WTC11 (cell line): ENCODE measurements at regions not wholly inside any gene's neighbourhood (a gene's known extent, or its start where the extent isn't known, plus 50 kb on each side); places are given as distances from the start of the nearest gene placed in this dataset.

Source experiments
- ATAC-seq: fragments of 200-7000 bp; cut with Tn5 transposase; 2 replicates; pipeline ENCODE4 v1.10.0; 2021; ENCODE audit warnings: mild to moderate bottlenecking, moderate library complexity
- CTCF ChIA-PET: fragments of 300-600 bp; sonication (Branson Sonifier 250); formaldehyde crosslinking; loops from one replicate; lab custom pipeline; 2021; ENCODE audit warnings: antibody characterized with exemption; lab: Charles Lee
- POLR2A ChIA-PET: fragments of 350-600 bp; sonication (Branson Sonifier 250); formaldehyde crosslinking; loops from one replicate; lab custom pipeline; 2021; ENCODE audit warnings: antibody characterized with exemption; lab: Charles Lee
- DNase-seq: peaks from one replicate; pipeline ENCODE4 v3.0.0; 2021; ENCODE audit warnings: low spot score
- H3K27ac Mint-ChIP-seq: 2 replicates; pipeline ENCODE4 v1.8.0; 2021; ENCODE audit warnings: mixed read lengths
- H3K27me3 Mint-ChIP-seq: 2 replicates; pipeline ENCODE4 v1.8.0; 2021; ENCODE audit warnings: low read depth, mild to moderate bottlenecking, moderate library complexity, mixed read lengths
- H3K36me3 Mint-ChIP-seq: 2 replicates; pipeline ENCODE4 v1.8.0; 2021; ENCODE audit warnings: mixed read lengths
- H3K4me1 Mint-ChIP-seq: 2 replicates; pipeline ENCODE4 v1.8.0; 2022; ENCODE audit warnings: mixed read lengths
- H3K4me3 Mint-ChIP-seq: 2 replicates; pipeline ENCODE4 v1.8.0; 2021; ENCODE audit warnings: mild to moderate bottlenecking, moderate library complexity, mixed read lengths
- H3K9me3 Mint-ChIP-seq: 2 replicates; pipeline ENCODE4 v1.8.0; 2021; ENCODE audit warnings: mixed read lengths
- CBFB ChIP-seq: sonication (generic); formaldehyde crosslinking; IDR thresholded peaks from 2 replicates; pipeline ENCODE4 v1.8.1; 2022; ENCODE audit warnings: mild to moderate bottlenecking, low read depth, missing genetic modification reagents
- CDX4 ChIP-seq: fragments of 250-450 bp; sonication (Bioruptor Pico); IDR thresholded peaks from 2 replicates; pipeline ENCODE4 v1.9.0; 2021; ENCODE audit warnings: moderate library complexity, mild to moderate bottlenecking, inconsistent platforms, borderline replicate concordance
- CREB1 ChIP-seq: sonication (generic); formaldehyde crosslinking; IDR thresholded peaks from 2 replicates; pipeline ENCODE4 v1.8.0; 2023; ENCODE audit warnings: mild to moderate bottlenecking, missing genetic modification reagents
- CTCF ChIP-seq: fragments of 200-600 bp; IDR thresholded peaks from 2 replicates; pipeline ENCODE4 v1.8.0; 2022; ENCODE audit warnings: antibody characterized with exemption
- E2F1 ChIP-seq: sonication (generic); formaldehyde crosslinking; IDR thresholded peaks from 2 replicates; pipeline ENCODE4 v1.8.0; 2022; ENCODE audit warnings: mild to moderate bottlenecking, missing genetic modification reagents
- E2F5 ChIP-seq: sonication (generic); formaldehyde crosslinking; IDR thresholded peaks from 2 replicates; pipeline ENCODE4 v1.8.1; 2022; ENCODE audit warnings: mild to moderate bottlenecking, moderate library complexity, missing genetic modification reagents
- FOXP1 ChIP-seq: sonication (generic); formaldehyde crosslinking; IDR thresholded peaks from 2 replicates; pipeline ENCODE4 v1.8.0; 2022; ENCODE audit warnings: missing genetic modification reagents, mild to moderate bottlenecking, moderate library complexity, borderline replicate concordance
- GABPB1 ChIP-seq: sonication (generic); formaldehyde crosslinking; IDR thresholded peaks from 2 replicates; pipeline ENCODE4 v1.8.1; 2023; ENCODE audit warnings: mild to moderate bottlenecking, missing genetic modification reagents
- GRHL2 ChIP-seq: fragments of 250-450 bp; sonication (Bioruptor Pico); IDR thresholded peaks from 2 replicates; pipeline ENCODE4 v1.8.0; 2022; ENCODE audit warnings: mild to moderate bottlenecking, moderate library complexity; ENCODE audit not compliant: insufficient replicate concordance, severe bottlenecking
- IRF1 ChIP-seq: sonication (generic); formaldehyde crosslinking; IDR thresholded peaks from 2 replicates; pipeline ENCODE4 v1.8.0; 2023; ENCODE audit warnings: missing genetic modification reagents
- JAZF1 ChIP-seq: fragments of 250-450 bp; sonication (Bioruptor Pico); IDR thresholded peaks from 2 replicates; pipeline ENCODE4 v1.9.0; 2021; ENCODE audit warnings: moderate library complexity, mild to moderate bottlenecking, inconsistent platforms
- NFATC4 ChIP-seq: fragments of 250-450 bp; sonication (Bioruptor Pico); IDR thresholded peaks from 2 replicates; pipeline ENCODE4 v1.9.0; 2021; ENCODE audit warnings: mild to moderate bottlenecking
- NFYB ChIP-seq: sonication (generic); formaldehyde crosslinking; conservative IDR thresholded peaks from 2 replicates; pipeline ENCODE4 v1.8.0; 2022; ENCODE audit warnings: low read depth, missing genetic modification reagents
- OVOL2 ChIP-seq: fragments of 250-450 bp; sonication (Bioruptor Pico); IDR thresholded peaks from 2 replicates; pipeline ENCODE4 v1.9.0; 2021; ENCODE audit warnings: mild to moderate bottlenecking, borderline replicate concordance
- RORB ChIP-seq: fragments of 250-450 bp; sonication (Bioruptor Pico); IDR thresholded peaks from 2 replicates; pipeline ENCODE4 v1.9.0; 2021; ENCODE audit warnings: mild to moderate bottlenecking
- SMAD4 ChIP-seq: sonication (generic); formaldehyde crosslinking; IDR thresholded peaks from 2 replicates; pipeline ENCODE4 v1.8.0; 2022; ENCODE audit warnings: mild to moderate bottlenecking, missing genetic modification reagents
- TEAD1 ChIP-seq: sonication (generic); formaldehyde crosslinking; IDR thresholded peaks from 2 replicates; pipeline ENCODE4 v1.8.0; 2022; ENCODE audit warnings: mild to moderate bottlenecking, missing genetic modification reagents
- USF2 ChIP-seq: sonication (generic); formaldehyde crosslinking; IDR thresholded peaks from 2 replicates; pipeline ENCODE4 v1.8.1; 2023; ENCODE audit warnings: mild to moderate bottlenecking, missing genetic modification reagents, moderate library complexity
- ZNF281 ChIP-seq: sonication (generic); formaldehyde crosslinking; IDR thresholded peaks from 2 replicates; pipeline ENCODE4 v1.8.0; 2023; ENCODE audit warnings: mild to moderate bottlenecking, missing genetic modification reagents
- ZNF396 ChIP-seq: fragments of 250-450 bp; sonication (Bioruptor Pico); IDR thresholded peaks from 2 replicates; pipeline ENCODE4 v1.8.0; 2021; ENCODE audit warnings: mild to moderate bottlenecking, moderate library complexity, borderline replicate concordance
- ZNF512 ChIP-seq: sonication (generic); formaldehyde crosslinking; IDR thresholded peaks from 2 replicates; pipeline ENCODE4 v1.8.1; 2022; ENCODE audit warnings: missing genetic modification reagents, borderline replicate concordance

GRCh38 chr7:52911795-52912194 lies 123.6 kb upstream of the POM121L12 start:
- Mint-ChIP-seq H3K4me1 (peaks cover 8% of the 10 kb centered on the region), H3K9me3 (peaks cover 36% of the 10 kb centered on the region), H3K4me3 (no peak overlapping the region), H3K36me3 (peaks cover 15% of the 10 kb centered on the region), H3K27ac (no peak overlapping the region), H3K27me3 (no peaks in the 10 kb centered on the region; the same call in 1 of the 2 replicates)
- POLR2A ChIA-PET, result no interaction called here
- ATAC-seq (no peak), DNase-seq (no peak)
- CTCF ChIA-PET, result interaction anchor here (1.7 kb wide), 1 partner anchor 9 kb away, joined by 3 read pairs; no protein-coding TSS in a partner anchor
- no peak for TF ChIP-seq CBFB (CRISPR knock-in tag)
- no peak for TF ChIP-seq SMAD4 (CRISPR knock-in tag)
- no peak for TF ChIP-seq JAZF1
- no peak for TF ChIP-seq ZNF281 (CRISPR knock-in tag)
- no peak for TF ChIP-seq CDX4 (CRISPR knock-in tag)
- no peak for TF ChIP-seq ZNF396 (CRISPR knock-in tag)
- TF ChIP-seq ZNF512 (CRISPR knock-in tag), result no peak
- TF ChIP-seq CTCF, result no peak
- no peak for TF ChIP-seq OVOL2
- no peak for TF ChIP-seq RORB (CRISPR knock-in tag)
- no peak for TF ChIP-seq USF2 (CRISPR knock-in tag)
- TF ChIP-seq GABPB1, result no peak
- TF ChIP-seq E2F1 (CRISPR knock-in tag), result no peak
- no peak for TF ChIP-seq FOXP1 (CRISPR knock-in tag)

- Mint-ChIP-seq H3K4me1 (peaks cover 3% of the 10 kb centered on the region), H3K27me3 (no peaks in the 10 kb centered on the region; the same call in 1 of the 2 replicates), H3K4me3 (no peak overlapping the region), H3K9me3 (peaks cover 36% of the 10 kb centered on the region), H3K36me3 (peaks cover 15% of the 10 kb centered on the region), H3K27ac (no peak overlapping the region)
- ChIA-PET POLR2A (no interaction called here), CTCF (interaction anchor here (1.7 kb wide), 1 partner anchor 9 kb away, joined by 3 read pairs; no protein-coding TSS in a partner anchor)
- DNase-seq (no peak), ATAC-seq (no peak)
- TF ChIP-seq NFATC4 (CRISPR knock-in tag), result no peak
- TF ChIP-seq ZNF396 (CRISPR knock-in tag), result no peak
- TF ChIP-seq E2F1 (CRISPR knock-in tag), result no peak
- TF ChIP-seq GRHL2, result no peak
- TF ChIP-seq IRF1 (CRISPR knock-in tag), result no peak
- TF ChIP-seq FOXP1 (CRISPR knock-in tag), result no peak
- no peak for TF ChIP-seq CREB1 (CRISPR knock-in tag)
- TF ChIP-seq NFYB, result no peak
- no peak for TF ChIP-seq TEAD1
- TF ChIP-seq E2F5 (CRISPR knock-in tag), result no peak
Measured at GRCh38 chr7:52911326-52911725, 124.1 kb upstream of the POM121L12 start.
